ENCODE measurements at regions not wholly inside any gene's neighbourhood (a gene's known extent, or its start where the extent isn't known, plus 50 kb on each side); places are given as distances from the start of the nearest gene placed in this dataset.

DNA sequence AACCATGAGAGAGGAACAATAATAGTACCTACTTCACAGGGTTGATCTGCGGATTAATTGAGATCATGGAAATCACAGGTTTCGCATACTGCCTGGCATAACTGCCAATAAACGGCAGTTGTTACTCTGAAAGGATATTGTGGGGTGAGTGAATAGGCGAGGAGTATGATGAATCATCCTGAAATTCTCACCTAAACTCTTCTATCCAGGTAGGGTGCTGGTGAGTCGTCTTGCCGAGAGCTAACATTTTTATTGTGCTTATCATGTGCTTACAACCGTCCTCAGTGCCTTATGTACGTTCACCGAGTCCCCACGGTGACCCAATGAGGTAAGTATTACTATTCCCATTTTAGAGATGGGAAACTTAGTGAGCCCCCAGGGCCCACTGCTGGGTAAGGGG is 52.4 kb upstream of the SRGAP3 start:
- no peak for TF ChIP-seq CTCF (conservative IDR thresholded peaks at IDR 0.05; ENCODE audit: low read depth, low read length)
- TF ChIP-seq RCOR1 (IDR thresholded peaks at IDR 0.05; ENCODE audit: insufficient replicate concordance, low read length) = no peak
- TF ChIP-seq NFE2L2 (IDR thresholded peaks at IDR 0.05; ENCODE audit: low read depth, low read length) = no peak
- no peak for TF ChIP-seq BHLHE40 (IDR thresholded peaks at IDR 0.05; ENCODE audit: low read depth, low read length)
- TF ChIP-seq POLR2A (IDR thresholded peaks at IDR 0.05; ENCODE audit: low read depth, low read length) = no peak
- no peak for TF ChIP-seq CHD1 (IDR thresholded peaks at IDR 0.05; ENCODE audit: low read depth, low read length)
